DOHH2 (cell line): ENCODE measurements at regions not wholly inside any gene's neighbourhood (a gene's known extent, or its start where the extent isn't known, plus 50 kb on each side); places are given as distances from the start of the nearest gene placed in this dataset.

Experiments used
- H3F3A ChIP-seq: fragments of 200-600 bp; sonication (generic), shearing (Covaris generic); 2 replicates; pipeline ENCODE4 v1.6.0; 2016; ENCODE audit warnings: antibody characterized with exemption, mild to moderate bottlenecking; ENCODE audit not compliant: control insufficient read depth, insufficient read depth
- H3K27ac ChIP-seq: fragments of 200-600 bp; sonication (generic); 2 replicates; pipeline ENCODE4 v1.5.1; 2014; ENCODE audit warnings: low read depth, mild to moderate bottlenecking, low read length, moderate library complexity
- H3K27me3 ChIP-seq: fragments of 200-600 bp; sonication (generic); 2 replicates; pipeline ENCODE4 v1.6.1; 2014; ENCODE audit warnings: mild to moderate bottlenecking, low read length, mixed read lengths; ENCODE audit not compliant: control insufficient read depth
- H3K36me3 ChIP-seq: fragments of 200-600 bp; sonication (generic); 2 replicates; pipeline ENCODE4 v1.6.1; 2014; ENCODE audit warnings: mild to moderate bottlenecking, low read length, moderate library complexity, mixed read lengths; ENCODE audit not compliant: control insufficient read depth
- H3K4me1 ChIP-seq: fragments of 200-600 bp; sonication (generic); 2 replicates; pipeline ENCODE4 v1.6.1; 2014; ENCODE audit warnings: mild to moderate bottlenecking, low read length, mixed read lengths; ENCODE audit not compliant: control insufficient read depth
- H3K4me2 ChIP-seq: fragments of 200-600 bp; sonication (generic); 2 replicates; pipeline ENCODE4 v1.6.0; 2014; ENCODE audit warnings: mild to moderate bottlenecking, low read length, moderate library complexity
- H3K4me3 ChIP-seq: fragments of 200-600 bp; sonication (generic); 2 replicates; pipeline ENCODE4 v1.5.1; 2014; ENCODE audit warnings: mild to moderate bottlenecking, low read length, mixed read lengths
- H3K79me2 ChIP-seq: fragments of 200-600 bp; sonication (generic); 2 replicates; pipeline ENCODE4 v1.6.1; 2014; ENCODE audit warnings: mild to moderate bottlenecking, low read length, mixed read lengths; ENCODE audit not compliant: control insufficient read depth
- H3K9me2 ChIP-seq: fragments of 200-600 bp; sonication (generic); replicated peaks from 2 replicates; pipeline ENCODE4 v1.6.1; 2014; ENCODE audit warnings: mild to moderate bottlenecking, low read length, mixed read lengths; ENCODE audit not compliant: control insufficient read depth
- H3K9me3 ChIP-seq: fragments of 200-600 bp; sonication (generic); 2 replicates; pipeline ENCODE4 v1.6.1; 2014; ENCODE audit warnings: antibody characterized with exemption, low read length, mixed read lengths; ENCODE audit not compliant: control insufficient read depth, insufficient read depth
- H4K20me1 ChIP-seq: fragments of 200-600 bp; sonication (generic); 2 replicates; pipeline ENCODE4 v1.6.0; 2014; ENCODE audit warnings: low read depth, mild to moderate bottlenecking, antibody characterized with exemption, low read length, moderate library complexity; ENCODE audit not compliant: control insufficient read depth, insufficient read depth
- EZH2phosphoT487 ChIP-seq: fragments of 200-600 bp; sonication (generic); IDR thresholded peaks from 2 replicates; pipeline ENCODE4 v1.6.1; 2017; ENCODE audit warnings: borderline replicate concordance, mild to moderate bottlenecking, antibody characterized with exemption, low read length, moderate library complexity, mixed read lengths
- TF ChIP-seq, protein P1 (sequence below): fragments of 200-600 bp; sonication (generic); IDR thresholded peaks from one replicate; pipeline ENCODE4 v1.5.1; 2014; ENCODE audit warnings: antibody characterized with exemption, mild to moderate bottlenecking, low read depth, low read length; ENCODE audit not compliant: poor library complexity, severe bottlenecking

DNA sequence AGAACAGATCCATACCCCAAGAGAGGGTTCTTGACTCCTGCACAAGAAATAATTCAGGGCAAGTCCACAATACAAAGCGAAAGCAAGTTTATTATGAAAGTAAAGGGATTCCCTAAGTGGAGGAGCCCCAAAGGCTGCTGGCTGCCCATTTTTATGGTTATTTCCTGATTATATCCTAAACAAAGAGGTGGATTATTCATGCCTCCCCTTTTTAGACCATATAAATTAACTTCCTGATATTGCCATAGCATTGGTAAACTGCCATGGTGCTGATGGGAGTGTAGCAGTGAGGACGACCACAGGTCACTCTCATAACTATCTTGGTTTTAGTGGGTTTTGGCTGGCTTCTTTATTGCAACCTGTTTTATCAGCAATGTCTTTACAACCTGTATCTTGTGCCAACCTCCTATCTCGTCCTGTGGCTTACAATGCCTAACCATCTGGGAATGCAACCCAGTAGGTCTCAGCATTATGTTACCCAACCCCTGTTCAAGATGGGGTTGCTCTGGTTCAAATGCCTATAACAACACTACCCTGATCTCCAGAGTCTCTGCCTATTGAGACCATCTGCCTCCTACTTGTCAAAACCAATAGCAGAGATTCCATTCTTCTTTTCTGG, 154.4 kb upstream of the GRAMD2B start:
- H3K4me2 ChIP-seq: no peak overlapping the region

DNA sequence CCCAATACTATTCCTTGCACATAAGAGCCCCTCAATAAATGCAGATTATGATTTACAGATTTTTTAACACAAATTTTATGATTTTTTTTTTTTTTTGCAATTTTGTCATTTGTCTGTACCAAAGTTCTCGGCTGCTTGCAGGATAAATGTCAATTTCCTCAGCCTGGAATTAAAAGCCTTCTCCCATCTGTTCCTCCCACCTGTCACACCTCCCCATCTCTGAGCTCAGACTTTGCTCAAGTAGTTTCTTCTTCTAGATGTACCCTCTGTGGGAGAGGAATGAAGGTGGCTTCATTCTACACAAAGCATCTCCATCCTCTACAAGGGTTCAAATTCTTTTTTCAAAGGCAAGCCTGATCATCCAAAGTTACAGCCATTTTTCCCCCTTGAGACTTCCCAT, 153.7 kb upstream of the GRAMD2B start:
- Histone ChIP-seq H4K20me1 (no peaks in the 10 kb centered on the region), H3K9me2 (no peaks in the 10 kb centered on the region), H3K27ac (no peak overlapping the region), H3K4me3 (no peak overlapping the region), H3K4me2 (no peak overlapping the region), H3K36me3 (no peaks in the 10 kb centered on the region), H3K79me2 (no peaks in the 10 kb centered on the region), H3K4me1 (no peaks in the 10 kb centered on the region), H3K9me3 (no peaks in the 10 kb centered on the region; the same call in none of the 2 replicates), H3K27me3 (no peaks in the 10 kb centered on the region), H3F3A (no peaks in the 10 kb centered on the region)
- TF ChIP-seq, protein P1, sequence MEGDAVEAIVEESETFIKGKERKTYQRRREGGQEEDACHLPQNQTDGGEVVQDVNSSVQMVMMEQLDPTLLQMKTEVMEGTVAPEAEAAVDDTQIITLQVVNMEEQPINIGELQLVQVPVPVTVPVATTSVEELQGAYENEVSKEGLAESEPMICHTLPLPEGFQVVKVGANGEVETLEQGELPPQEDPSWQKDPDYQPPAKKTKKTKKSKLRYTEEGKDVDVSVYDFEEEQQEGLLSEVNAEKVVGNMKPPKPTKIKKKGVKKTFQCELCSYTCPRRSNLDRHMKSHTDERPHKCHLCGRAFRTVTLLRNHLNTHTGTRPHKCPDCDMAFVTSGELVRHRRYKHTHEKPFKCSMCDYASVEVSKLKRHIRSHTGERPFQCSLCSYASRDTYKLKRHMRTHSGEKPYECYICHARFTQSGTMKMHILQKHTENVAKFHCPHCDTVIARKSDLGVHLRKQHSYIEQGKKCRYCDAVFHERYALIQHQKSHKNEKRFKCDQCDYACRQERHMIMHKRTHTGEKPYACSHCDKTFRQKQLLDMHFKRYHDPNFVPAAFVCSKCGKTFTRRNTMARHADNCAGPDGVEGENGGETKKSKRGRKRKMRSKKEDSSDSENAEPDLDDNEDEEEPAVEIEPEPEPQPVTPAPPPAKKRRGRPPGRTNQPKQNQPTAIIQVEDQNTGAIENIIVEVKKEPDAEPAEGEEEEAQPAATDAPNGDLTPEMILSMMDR: no peak
- TF ChIP-seq EZH2phosphoT487: no peak

More for the DNA sequence above, 154.4 kb upstream of the GRAMD2B start:
- Histone ChIP-seq H3K27ac (no peak overlapping the region), H3F3A (no peaks in the 10 kb centered on the region), H3K79me2 (no peaks in the 10 kb centered on the region), H3K4me3 (no peak overlapping the region), H3K9me2 (no peaks in the 10 kb centered on the region), H3K4me1 (no peaks in the 10 kb centered on the region), H4K20me1 (no peaks in the 10 kb centered on the region), H3K27me3 (no peaks in the 10 kb centered on the region), H3K36me3 (no peaks in the 10 kb centered on the region), H3K9me3 (no peaks in the 10 kb centered on the region; the same call in none of the 2 replicates)
- TF ChIP-seq EZH2phosphoT487: no peak
- TF ChIP-seq, protein P1: no peak

DNA sequence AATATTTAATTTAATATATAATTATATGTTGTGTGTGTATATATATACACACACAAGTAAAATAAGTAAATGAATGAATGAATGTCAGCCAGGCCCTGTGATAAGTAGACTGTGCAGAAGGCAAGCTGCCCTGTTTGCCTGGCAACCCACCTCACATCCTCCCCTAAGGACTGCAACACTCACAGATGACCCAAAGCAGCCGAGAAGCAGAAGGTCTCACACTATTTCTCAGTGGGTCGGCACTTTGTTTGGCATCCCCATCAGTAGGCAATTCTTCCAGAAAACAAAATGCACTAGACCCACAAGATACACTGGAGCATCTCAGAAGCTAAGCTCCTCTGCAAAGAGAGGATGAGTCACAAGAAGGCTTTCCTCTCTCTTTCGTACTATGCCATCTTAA, 152.1 kb upstream of the GRAMD2B start:
- H3K27me3 ChIP-seq: no peaks in the 10 kb centered on the region
- no peaks in the 10 kb centered on the region for H4K20me1 ChIP-seq
- no peak overlapping the region for H3K4me2 ChIP-seq
- no peaks in the 10 kb centered on the region for H3F3A ChIP-seq
- no peaks in the 10 kb centered on the region for H3K4me1 ChIP-seq
- H3K9me2 ChIP-seq: no peaks in the 10 kb centered on the region
- no peaks in the 10 kb centered on the region; the same call in 1 of the 2 replicates for H3K9me3 ChIP-seq
- TF ChIP-seq EZH2phosphoT487: no peak
- TF ChIP-seq, protein P1: no peak
- H3K27ac ChIP-seq: no peak overlapping the region
- no peaks in the 10 kb centered on the region for H3K79me2 ChIP-seq
- no peak overlapping the region for H3K4me3 ChIP-seq
- no peaks in the 10 kb centered on the region for H3K36me3 ChIP-seq
